CD4-positive, alpha-beta T cell treated with Interleukin-1 beta for 1 hour (primary cell): ENCODE measurements at regions not wholly inside any gene's neighbourhood (a gene's known extent, or its start where the extent isn't known, plus 50 kb on each side); places are given as distances from the start of the nearest gene placed in this dataset.
"Not testable (repeated sequence)": the region's sequence is repeated elsewhere in the genome, so short reads cannot be mapped to it uniquely, and the experiment has no call there.

Experiments
- DNase-seq, 2 donors: peaks; one replicate each; pipeline ENCODE4 v3.0.0-alpha.2; 2020 to 2022

GRCh38 chr22:27300536-27301285 is 500.8 kb downstream of the MN1 start:
- no peak for DNase-seq

- DNase-seq = no peak
Observed at GRCh38 chr22:27302501-27302900, 499.1 kb downstream of the MN1 start.

GRCh38 chr22:27303718-27304117 is 497.8 kb downstream of the MN1 start:
- DNase-seq = no peak

- DNase-seq = no peak
Observed at GRCh38 chr22:27306771-27307170, 494.8 kb downstream of the MN1 start.

- no peak for DNase-seq
Observed at GRCh38 chr22:27307545-27308247, 493.9 kb downstream of the MN1 start.

GRCh38 chr22:27308513-27308912 is 493.0 kb downstream of the MN1 start:
- no peak for DNase-seq

GRCh38 chr22:27309697-27310096 is 491.9 kb downstream of the MN1 start:
- DNase-seq = no peak

GRCh38 chr22:27310966-27311697 is 490.4 kb downstream of the MN1 start:
- no peak for DNase-seq

GRCh38 chr22:27311698-27312550 is 489.6 kb downstream of the MN1 start:
- DNase-seq = no peak

- DNase-seq = no peak
Observed at GRCh38 chr22:27312565-27312964, 489.0 kb downstream of the MN1 start.

- no peak for DNase-seq
Observed at GRCh38 chr22:27312966-27313855, 488.3 kb downstream of the MN1 start.

- DNase-seq = no peak
Observed at GRCh38 chr22:27314276-27314807, 487.2 kb downstream of the MN1 start.

- no peak for DNase-seq
Observed at GRCh38 chr22:27315833-27316232, 485.7 kb downstream of the MN1 start.

- no peak for DNase-seq
Observed at GRCh38 chr22:27317096-27317495, 484.5 kb downstream of the MN1 start.

GRCh38 chr22:27317971-27318428 is 483.6 kb downstream of the MN1 start:
- DNase-seq = no peak

GRCh38 chr22:27318516-27318915 is 483.0 kb downstream of the MN1 start:
- DNase-seq = no peak

GRCh38 chr22:27323661-27324060 is 477.9 kb downstream of the MN1 start:
- DNase-seq = no peak

- not testable (repeated sequence) for DNase-seq
Observed at GRCh38 chr22:27324908-27325307, 476.6 kb downstream of the MN1 start.

- no peak for DNase-seq
Observed at GRCh38 chr22:27327497-27327896, 474.1 kb downstream of the MN1 start.

- DNase-seq = no peak
Observed at GRCh38 chr22:27327981-27328721, 473.4 kb downstream of the MN1 start.
